Fibroblast of mammary gland (primary cell): ENCODE measurements at regions not wholly inside any gene's neighbourhood (a gene's known extent, or its start where the extent isn't known, plus 50 kb on each side); places are given as distances from the start of the nearest gene placed in this dataset.

Experiments used
- DNase-seq: peaks from one replicate; pipeline ENCODE4 v3.0.0-alpha.2; 2010; ENCODE audit warnings: low read depth
- H3K4me3 ChIP-seq: 2 replicates; pipeline ENCODE4 v1.5.1; 2011; ENCODE audit warnings: low read depth, mild to moderate bottlenecking, low read length, moderate library complexity; ENCODE audit not compliant: control insufficient read depth
- CTCF ChIP-seq: conservative IDR thresholded peaks from 2 replicates; pipeline ENCODE4 v1.5.1; 2011; ENCODE audit warnings: low read depth, low read length, inconsistent platforms; ENCODE audit not compliant: control insufficient read depth, insufficient read depth

GRCh38 chr6:167571550-167571949 is 246.7 kb downstream of the TTLL2 start:
- DNase-seq, result no peak
- H3K4me3 ChIP-seq, result no peak overlapping the region
- TF ChIP-seq CTCF, result no peak

- no peak for TF ChIP-seq CTCF
- no peak for DNase-seq
- no peak overlapping the region for H3K4me3 ChIP-seq
Measured at GRCh38 chr6:167572106-167572505, 247.2 kb downstream of the TTLL2 start.

GRCh38 chr6:167572841-167573271 is 248.0 kb downstream of the TTLL2 start:
- DNase-seq, result no peak
- no peak overlapping the region for H3K4me3 ChIP-seq
- no peak for TF ChIP-seq CTCF

- DNase-seq, result no peak
Measured at GRCh38 chr6:167573461-167574215, 248.8 kb downstream of the TTLL2 start.

GRCh38 chr6:167574431-167575151 is 249.7 kb downstream of the TTLL2 start:
- TF ChIP-seq CTCF, result no peak
- DNase-seq, result no peak
- no peak overlapping the region for H3K4me3 ChIP-seq

More at GRCh38 chr6:167573461-167574215, 248.8 kb downstream of the TTLL2 start:
- no peak for TF ChIP-seq CTCF
- H3K4me3 ChIP-seq, result no peak overlapping the region

GRCh38 chr6:167575158-167575696 is 250.3 kb downstream of the TTLL2 start:
- no peak overlapping the region for H3K4me3 ChIP-seq
- TF ChIP-seq CTCF, result no peak
- no peak for DNase-seq
